ENCODE measurements at regions not wholly inside any gene's neighbourhood (a gene's known extent, or its start where the extent isn't known, plus 50 kb on each side); places are given as distances from the start of the nearest gene placed in this dataset.
"Not testable (repeated sequence)": the region's sequence is repeated elsewhere in the genome, so short reads cannot be mapped to it uniquely, and the experiment has no call there.

DNA sequence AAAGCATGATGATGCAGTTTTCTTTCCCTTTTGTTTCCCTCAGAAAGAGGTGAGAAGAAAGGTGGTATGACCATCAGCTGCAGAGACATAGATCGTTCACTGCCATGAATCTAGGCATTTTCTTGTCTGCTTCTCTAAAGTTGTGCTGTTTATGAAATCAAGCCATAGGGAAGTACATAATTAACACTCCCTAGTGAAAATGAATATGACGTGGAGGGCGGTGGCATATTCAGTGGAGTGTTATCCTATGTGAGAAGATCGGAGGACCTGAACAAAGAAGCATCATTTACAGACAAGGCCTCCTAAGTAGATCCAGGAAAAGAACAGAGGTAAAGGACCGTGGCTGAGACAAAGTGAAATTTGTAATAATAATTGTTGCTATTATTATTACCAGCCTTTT, 509.0 kb upstream of the SLC39A10 start:
- DNase-seq (ENCODE audit: low spot score) = no peak
- no peak for ATAC-seq (ENCODE audit: low FRiP score)
- TF ChIP-seq, protein P1, sequence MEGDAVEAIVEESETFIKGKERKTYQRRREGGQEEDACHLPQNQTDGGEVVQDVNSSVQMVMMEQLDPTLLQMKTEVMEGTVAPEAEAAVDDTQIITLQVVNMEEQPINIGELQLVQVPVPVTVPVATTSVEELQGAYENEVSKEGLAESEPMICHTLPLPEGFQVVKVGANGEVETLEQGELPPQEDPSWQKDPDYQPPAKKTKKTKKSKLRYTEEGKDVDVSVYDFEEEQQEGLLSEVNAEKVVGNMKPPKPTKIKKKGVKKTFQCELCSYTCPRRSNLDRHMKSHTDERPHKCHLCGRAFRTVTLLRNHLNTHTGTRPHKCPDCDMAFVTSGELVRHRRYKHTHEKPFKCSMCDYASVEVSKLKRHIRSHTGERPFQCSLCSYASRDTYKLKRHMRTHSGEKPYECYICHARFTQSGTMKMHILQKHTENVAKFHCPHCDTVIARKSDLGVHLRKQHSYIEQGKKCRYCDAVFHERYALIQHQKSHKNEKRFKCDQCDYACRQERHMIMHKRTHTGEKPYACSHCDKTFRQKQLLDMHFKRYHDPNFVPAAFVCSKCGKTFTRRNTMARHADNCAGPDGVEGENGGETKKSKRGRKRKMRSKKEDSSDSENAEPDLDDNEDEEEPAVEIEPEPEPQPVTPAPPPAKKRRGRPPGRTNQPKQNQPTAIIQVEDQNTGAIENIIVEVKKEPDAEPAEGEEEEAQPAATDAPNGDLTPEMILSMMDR (IDR thresholded peaks at IDR 0.05) = no peak

DNA sequence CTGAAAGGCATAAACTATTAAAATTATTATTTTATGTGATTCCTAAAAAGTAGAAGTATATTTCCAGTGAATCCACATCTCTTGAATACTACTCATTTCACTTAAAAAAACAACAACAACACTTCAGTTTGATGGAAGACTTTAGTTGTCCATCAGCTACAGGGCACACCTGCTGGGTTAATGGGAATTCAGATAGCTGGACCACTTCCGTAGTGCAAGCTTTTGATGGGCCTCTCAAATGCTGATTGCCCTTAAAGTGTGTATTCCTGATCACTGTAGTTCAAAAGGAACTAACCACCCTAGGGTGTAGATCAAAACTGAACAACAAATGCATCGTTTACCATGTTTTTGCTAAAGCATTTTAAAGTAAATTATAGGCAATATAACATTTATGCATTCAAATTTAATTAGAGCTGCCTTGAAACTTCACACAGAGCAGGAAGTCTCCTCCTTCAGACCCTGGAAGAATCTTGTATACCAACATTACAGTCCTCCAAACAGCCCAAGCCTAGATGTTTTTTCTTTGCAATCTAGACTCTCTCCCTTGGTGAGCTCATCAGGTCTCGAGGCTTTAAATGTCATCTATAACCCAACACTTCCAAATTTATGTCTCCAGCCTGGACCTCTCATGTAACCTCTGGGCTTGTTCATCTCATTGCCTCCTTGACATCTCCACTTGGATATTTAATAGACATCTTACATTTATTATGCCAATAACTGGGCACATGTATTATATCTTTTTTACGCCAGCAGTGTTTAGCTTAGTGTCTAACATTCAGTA, 510.1 kb upstream of the SLC39A10 start:
- TF ChIP-seq, protein P1 (IDR thresholded peaks at IDR 0.05) = no peak
- no peak for DNase-seq (ENCODE audit: low spot score)
- no peak for ATAC-seq (ENCODE audit: low FRiP score)

DNA sequence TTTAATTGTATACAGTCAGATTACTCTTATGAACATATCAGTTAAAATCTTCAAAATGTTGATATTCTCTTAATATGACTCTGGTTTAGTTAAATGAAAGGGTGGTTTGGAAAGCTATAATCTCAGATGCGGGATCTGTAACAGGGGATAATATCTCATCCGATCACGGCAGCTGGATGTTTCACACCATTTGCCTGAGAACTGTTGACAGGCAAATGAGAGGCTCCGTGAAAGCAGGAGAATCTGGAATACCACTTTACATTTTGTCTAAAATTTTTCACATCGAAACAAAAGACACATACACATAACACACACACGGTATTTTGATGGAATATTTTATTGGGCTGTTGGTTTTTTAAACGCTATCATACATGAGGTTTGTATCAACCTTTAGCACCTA, 518.6 kb upstream of the SLC39A10 start:
- TF ChIP-seq, protein P1 (IDR thresholded peaks at IDR 0.05) = no peak
- ATAC-seq (ENCODE audit: low FRiP score) (no peak), DNase-seq (ENCODE audit: low spot score) (no peak)

DNA sequence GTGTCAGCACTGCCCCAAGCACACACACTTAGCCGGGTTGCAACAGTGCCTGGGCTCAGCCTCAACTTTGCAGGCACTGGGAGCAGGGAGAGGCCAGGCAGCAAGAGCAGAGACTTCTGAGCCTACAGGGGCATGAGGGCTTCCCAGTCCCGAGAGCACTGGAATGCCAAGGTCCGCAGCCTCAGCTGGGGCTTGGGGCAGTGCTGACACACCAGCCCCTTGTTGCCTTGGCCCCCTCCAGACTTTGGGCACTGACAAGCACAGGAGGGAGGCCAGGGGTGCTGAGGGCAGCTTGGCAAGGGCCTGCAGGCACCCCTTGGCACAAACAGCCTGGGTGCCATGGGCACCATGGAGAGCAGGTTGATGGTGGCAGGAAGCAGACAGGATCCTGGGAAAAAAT, 531.1 kb upstream of the SLC39A10 start:
- DNase-seq (ENCODE audit: low spot score); ATAC-seq (ENCODE audit: low FRiP score): not testable (repeated sequence)

DNA sequence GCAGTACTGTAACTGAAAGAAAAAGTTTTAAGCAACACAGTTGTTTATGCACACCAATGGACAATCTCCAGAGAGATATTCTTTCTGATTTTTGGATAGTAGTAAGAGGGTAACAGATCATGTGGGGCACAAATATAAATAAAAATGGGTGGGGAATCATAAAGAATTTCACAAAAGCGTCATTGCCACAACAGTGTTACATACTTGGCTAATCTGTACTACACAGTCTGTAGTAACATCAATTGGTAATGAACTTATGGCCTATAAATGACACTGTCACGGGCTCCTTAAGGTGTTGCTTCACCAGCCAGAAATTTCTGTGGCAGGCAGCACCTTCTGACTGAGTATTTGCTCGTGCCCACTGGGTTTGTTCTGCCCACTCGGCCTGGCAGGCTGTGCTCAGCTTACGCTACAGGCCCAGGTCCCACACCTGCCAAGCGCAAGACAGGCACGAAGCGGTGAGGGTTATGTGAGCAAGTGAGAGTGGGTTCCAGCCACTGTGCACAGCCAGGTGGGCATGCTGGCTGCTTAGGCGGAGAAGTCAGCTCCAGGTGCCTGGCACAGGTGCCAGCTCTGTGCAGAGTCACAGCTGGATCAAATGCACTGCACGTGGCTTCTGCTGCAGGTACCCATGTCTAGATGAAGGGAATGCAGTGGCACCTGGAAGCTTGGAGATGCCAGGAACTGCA, 532.5 kb upstream of the SLC39A10 start:
- TF ChIP-seq, protein P1 (IDR thresholded peaks at IDR 0.05) = no peak
- ATAC-seq (ENCODE audit: low FRiP score) (no peak), DNase-seq (ENCODE audit: low spot score) (no peak)

DNA sequence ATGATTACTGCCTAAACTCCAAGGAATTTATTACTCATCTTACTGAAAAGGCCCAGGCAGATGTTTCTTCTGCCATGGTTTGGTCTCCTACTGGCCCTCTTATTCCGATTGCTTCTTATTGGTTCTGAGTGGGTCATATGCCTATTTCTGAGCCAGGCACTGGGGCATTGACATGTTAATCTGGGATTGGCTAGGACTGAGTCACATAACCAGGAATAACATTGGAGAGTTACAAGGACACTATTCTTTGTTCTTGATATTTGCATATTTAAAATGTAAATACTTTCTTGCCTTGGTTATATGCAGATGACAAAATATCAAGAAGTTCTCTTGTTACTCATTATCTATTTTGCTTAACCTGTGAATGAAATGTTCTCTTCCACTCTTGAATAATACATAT, 534.4 kb upstream of the SLC39A10 start:
- TF ChIP-seq, protein P1 (IDR thresholded peaks at IDR 0.05) = no peak
- ATAC-seq (ENCODE audit: low FRiP score) = no peak
- DNase-seq (ENCODE audit: low spot score) = no peak

DNA sequence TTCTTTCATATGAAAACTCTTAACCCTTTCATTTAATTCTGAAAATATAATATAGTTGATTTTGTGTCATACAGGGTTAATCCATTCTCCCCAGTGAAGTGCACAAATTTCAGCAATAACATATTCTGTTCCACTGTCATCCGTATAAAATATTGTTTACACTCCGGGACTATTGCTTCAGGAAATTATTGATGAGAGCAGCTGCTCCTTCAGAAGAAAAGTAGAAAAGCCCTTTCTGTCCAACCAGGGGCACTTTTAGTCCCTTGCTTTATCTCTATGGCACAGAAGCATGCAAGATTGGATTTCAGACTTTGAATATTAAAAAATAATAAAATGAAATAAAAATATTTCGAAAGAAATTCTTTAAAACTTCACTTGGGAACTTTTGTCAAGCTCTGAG, 535.7 kb upstream of the SLC39A10 start:
- ATAC-seq (ENCODE audit: low FRiP score) (no peak), DNase-seq (ENCODE audit: low spot score) (no peak)
- TF ChIP-seq, protein P1 (IDR thresholded peaks at IDR 0.05) = no peak

Data from omental fat pad (tissue), 3 donors.